ENCODE measurements at regions not wholly inside any gene's neighbourhood (a gene's known extent, or its start where the extent isn't known, plus 50 kb on each side); places are given as distances from the start of the nearest gene placed in this dataset.

DNA sequence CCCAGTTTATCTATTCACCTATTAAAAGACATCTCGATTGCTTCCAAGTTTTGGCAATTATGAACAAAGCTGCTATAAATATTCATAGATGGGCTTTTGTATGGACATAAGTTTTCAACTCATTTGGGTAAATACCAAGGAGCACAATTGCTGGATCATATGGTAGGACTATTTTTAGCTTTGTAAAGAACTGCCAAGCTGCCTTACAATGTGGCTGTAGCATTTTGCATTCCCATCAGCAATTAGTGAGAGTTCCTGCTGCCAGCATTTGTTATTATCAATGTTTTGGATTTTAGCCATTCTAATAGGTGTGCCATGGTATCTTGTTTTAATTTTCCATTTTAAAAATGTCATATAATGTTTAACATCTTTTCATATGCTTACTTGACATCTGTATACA is 475.6 kb upstream of the NCAM2 start:
- no peaks in the 10 kb centered on the region for H3K36me3 ChIP-seq (ENCODE audit: control insufficient read depth, insufficient read depth, low read length)
- H3K27ac ChIP-seq (ENCODE audit: low read depth, low read length): no peak overlapping the region
- H3K4me1 ChIP-seq (ENCODE audit: control insufficient read depth, insufficient read depth, low read length): no peaks in the 10 kb centered on the region
- H3K9me3 ChIP-seq (ENCODE audit: control insufficient read depth, insufficient read depth, low read length): no peaks in the 10 kb centered on the region
- no CpG with 5 or more reads among the region's 1 CpG for WGBS (ENCODE audit: insufficient coverage)
- peak in 1 of 6 donors; percentile 77 for DNase-seq (ENCODE audit: low read depth in 4 of 6, low spot score in 6 of 6)
- no peaks in the 10 kb centered on the region for H3K27me3 ChIP-seq (ENCODE audit: control insufficient read depth, insufficient read depth, low read length)
- H3K4me3 ChIP-seq (ENCODE audit: low read depth, low read length): no peak overlapping the region

DNA sequence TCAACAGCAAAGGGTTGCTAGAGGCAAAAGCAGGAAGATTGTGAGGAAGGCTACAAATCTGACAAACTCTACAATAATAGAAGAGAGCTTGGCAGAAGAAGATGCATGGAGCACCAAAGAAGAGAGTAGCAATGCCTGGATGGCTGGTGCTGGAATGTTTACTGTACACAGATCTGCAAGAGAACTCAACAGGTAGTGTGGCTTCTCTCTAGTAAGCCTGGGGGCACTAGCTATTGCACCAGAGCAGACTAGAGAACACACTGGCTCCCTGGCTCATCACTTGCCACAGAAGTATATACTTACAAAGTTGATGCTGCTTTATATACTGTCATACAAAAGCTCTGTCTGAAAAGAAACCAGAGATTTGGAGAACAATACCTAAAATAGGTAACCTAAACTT is 475.0 kb upstream of the NCAM2 start:
- H3K4me1 ChIP-seq (ENCODE audit: control insufficient read depth, insufficient read depth, low read length): no peaks in the 10 kb centered on the region
- no peak for DNase-seq (ENCODE audit: low read depth in 4 of 6, low spot score in 6 of 6)
- no peak overlapping the region for H3K4me3 ChIP-seq (ENCODE audit: low read depth, low read length)
- H3K27ac ChIP-seq (ENCODE audit: low read depth, low read length): no peak overlapping the region
- no peaks in the 10 kb centered on the region for H3K36me3 ChIP-seq (ENCODE audit: control insufficient read depth, insufficient read depth, low read length)
- H3K27me3 ChIP-seq (ENCODE audit: control insufficient read depth, insufficient read depth, low read length): no peaks in the 10 kb centered on the region
- H3K9me3 ChIP-seq (ENCODE audit: control insufficient read depth, insufficient read depth, low read length): no peaks in the 10 kb centered on the region

DNA sequence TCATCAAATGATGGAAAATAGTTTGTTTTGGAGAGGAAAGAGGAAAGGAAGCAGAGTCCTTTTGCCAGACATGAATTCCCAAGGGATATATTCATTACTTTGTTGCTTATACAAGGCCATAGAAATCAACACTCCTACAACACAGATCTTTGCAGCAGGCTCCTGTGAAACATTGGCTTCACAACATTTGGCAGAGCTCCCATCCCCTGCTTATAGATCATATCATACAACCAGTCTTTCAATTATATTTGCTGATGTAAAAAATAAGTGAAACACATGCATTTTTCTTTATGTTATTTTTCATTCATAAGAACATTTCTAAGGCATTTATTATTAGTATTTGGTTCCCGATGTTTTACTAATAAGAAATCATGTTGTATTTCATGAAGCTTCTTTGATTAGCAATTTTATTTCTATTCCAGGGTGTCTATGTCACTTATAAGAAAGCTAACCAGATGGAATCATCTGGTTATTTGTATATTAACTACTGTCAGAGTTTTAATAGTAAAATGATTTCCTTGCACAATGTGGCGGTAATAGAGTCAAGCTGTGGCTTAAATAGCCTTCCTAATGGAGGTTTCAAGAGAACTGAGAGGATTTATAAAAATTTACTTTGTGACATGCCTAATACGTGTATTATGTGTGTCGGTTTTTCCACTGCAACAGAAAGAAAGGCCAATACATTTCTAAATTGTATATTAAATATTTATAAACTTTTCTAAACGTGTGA is 470.3 kb upstream of the NCAM2 start:
- DNase-seq (ENCODE audit: low read depth in 4 of 6, low spot score in 6 of 6): peak in 1 of 6 donors; percentile 28
- no CpG with 5 or more reads among the region's 5 CpGs for WGBS (ENCODE audit: insufficient coverage)

DNA sequence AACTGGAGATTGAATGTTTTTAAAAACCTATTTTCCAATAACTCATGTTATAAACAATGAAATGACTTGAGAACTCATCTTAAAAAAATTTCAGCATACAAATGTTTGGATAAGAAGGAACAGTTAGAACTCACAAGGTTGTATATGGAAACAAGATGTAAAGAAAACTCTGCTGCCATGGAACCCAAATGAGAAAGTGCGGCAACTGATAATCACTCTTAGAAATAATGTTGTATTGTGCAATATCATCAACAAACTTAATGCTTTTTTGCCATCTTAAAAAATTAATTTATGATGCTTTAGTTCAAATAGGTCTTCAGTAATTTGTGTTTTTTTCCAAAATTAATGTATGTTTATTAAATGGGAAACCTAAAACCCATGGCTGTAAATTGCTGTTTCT is 461.1 kb upstream of the NCAM2 start:
- Histone ChIP-seq H3K9me3 (ENCODE audit: control insufficient read depth, insufficient read depth, low read length) (peaks cover 2% of the 10 kb centered on the region), H3K4me1 (ENCODE audit: control insufficient read depth, insufficient read depth, low read length) (no peaks in the 10 kb centered on the region), H3K36me3 (ENCODE audit: control insufficient read depth, insufficient read depth, low read length) (no peaks in the 10 kb centered on the region), H3K27ac (ENCODE audit: low read depth, low read length) (no peak overlapping the region), H3K4me3 (ENCODE audit: low read depth, low read length) (no peak overlapping the region), H3K27me3 (ENCODE audit: control insufficient read depth, insufficient read depth, low read length) (no peaks in the 10 kb centered on the region)
- DNase-seq (ENCODE audit: low read depth in 4 of 6, low spot score in 6 of 6): no peak
- WGBS (ENCODE audit: insufficient coverage): no CpG with 5 or more reads among the region's 1 CpG

More for the DNA sequence above, 470.3 kb upstream of the NCAM2 start:
- no peaks in the 10 kb centered on the region for H3K27me3 ChIP-seq (ENCODE audit: control insufficient read depth, insufficient read depth, low read length)
- no peaks in the 10 kb centered on the region for H3K9me3 ChIP-seq (ENCODE audit: control insufficient read depth, insufficient read depth, low read length)
- H3K4me1 ChIP-seq (ENCODE audit: control insufficient read depth, insufficient read depth, low read length): no peaks in the 10 kb centered on the region
- no peaks in the 10 kb centered on the region for H3K36me3 ChIP-seq (ENCODE audit: control insufficient read depth, insufficient read depth, low read length)
- H3K4me3 ChIP-seq (ENCODE audit: low read depth, low read length): no peak overlapping the region
- no peak overlapping the region for H3K27ac ChIP-seq (ENCODE audit: low read depth, low read length)

DNA sequence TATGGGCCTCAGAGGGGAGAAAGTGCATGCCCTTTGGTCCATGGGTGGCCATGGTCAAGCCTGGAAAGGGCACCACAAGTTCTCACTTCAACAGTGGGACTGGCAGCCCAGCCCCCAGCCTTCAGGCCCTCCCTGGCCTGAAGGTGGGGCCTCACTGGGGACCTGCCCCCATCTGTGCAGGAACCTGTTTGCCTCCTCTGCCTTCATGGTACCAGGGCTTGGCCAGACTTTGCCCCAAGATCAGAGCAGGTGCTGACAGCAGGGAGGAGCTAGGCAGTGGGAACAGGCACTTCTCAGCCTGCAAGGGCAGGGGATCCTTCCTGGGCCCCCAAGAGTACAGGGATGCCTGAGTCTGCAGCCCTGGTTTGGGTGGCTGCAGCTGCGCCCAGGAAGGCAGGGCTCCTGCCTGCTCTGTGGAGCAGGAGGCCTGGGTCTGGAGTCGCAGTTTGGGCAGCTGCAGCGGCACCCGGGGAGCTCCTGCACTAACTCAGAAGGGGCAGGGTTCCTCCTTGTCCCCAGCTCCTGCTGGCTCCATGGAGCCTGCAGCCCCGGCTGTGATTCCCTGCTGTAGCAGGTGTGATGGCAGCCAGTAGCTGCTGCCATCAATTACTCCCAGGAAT is 460.1 kb upstream of the NCAM2 start:
- Histone ChIP-seq H3K36me3 (ENCODE audit: control insufficient read depth, insufficient read depth, low read length) (no peaks in the 10 kb centered on the region), H3K27ac (ENCODE audit: low read depth, low read length) (no peak overlapping the region), H3K27me3 (ENCODE audit: control insufficient read depth, insufficient read depth, low read length) (no peaks in the 10 kb centered on the region), H3K9me3 (ENCODE audit: control insufficient read depth, insufficient read depth, low read length) (peaks cover 2% of the 10 kb centered on the region), H3K4me3 (ENCODE audit: low read depth, low read length) (no peak overlapping the region), H3K4me1 (ENCODE audit: control insufficient read depth, insufficient read depth, low read length) (no peaks in the 10 kb centered on the region)
- 92% methylated on average over 5 of the region's 5 CpGs for WGBS (ENCODE audit: insufficient coverage)
- no peak for DNase-seq (ENCODE audit: low read depth in 4 of 6, low spot score in 6 of 6)

DNA sequence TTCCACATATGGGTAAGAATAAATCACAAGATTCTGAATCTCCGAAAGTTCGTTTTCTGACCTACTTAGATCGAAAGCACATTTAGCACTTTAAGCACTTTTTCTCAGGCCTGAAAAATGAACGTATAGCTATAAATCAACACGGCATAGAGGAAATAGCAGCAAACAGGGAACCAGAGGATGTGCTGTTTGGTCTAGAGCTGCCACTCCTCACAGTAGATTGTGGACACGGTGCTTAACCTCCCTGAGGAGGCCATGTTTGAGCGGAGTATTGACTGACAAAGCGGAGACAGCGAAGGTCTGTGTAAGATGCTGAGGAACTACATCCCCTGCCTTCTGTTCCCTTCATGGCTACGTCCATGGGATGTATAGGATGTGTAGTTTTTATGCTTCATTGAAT is 452.8 kb upstream of the NCAM2 start:
- H3K36me3 ChIP-seq (ENCODE audit: control insufficient read depth, insufficient read depth, low read length): no peaks in the 10 kb centered on the region
- H3K27ac ChIP-seq (ENCODE audit: low read depth, low read length): no peak overlapping the region
- 96% methylated on average over 6 of the region's 10 CpGs for WGBS (ENCODE audit: insufficient coverage)
- DNase-seq (ENCODE audit: low read depth in 4 of 6, low spot score in 6 of 6): no peak
- H3K27me3 ChIP-seq (ENCODE audit: control insufficient read depth, insufficient read depth, low read length): no peaks in the 10 kb centered on the region
- H3K4me3 ChIP-seq (ENCODE audit: low read depth, low read length): no peak overlapping the region
- H3K4me1 ChIP-seq (ENCODE audit: control insufficient read depth, insufficient read depth, low read length): no peaks in the 10 kb centered on the region
- no peaks in the 10 kb centered on the region for H3K9me3 ChIP-seq (ENCODE audit: control insufficient read depth, insufficient read depth, low read length)

DNA sequence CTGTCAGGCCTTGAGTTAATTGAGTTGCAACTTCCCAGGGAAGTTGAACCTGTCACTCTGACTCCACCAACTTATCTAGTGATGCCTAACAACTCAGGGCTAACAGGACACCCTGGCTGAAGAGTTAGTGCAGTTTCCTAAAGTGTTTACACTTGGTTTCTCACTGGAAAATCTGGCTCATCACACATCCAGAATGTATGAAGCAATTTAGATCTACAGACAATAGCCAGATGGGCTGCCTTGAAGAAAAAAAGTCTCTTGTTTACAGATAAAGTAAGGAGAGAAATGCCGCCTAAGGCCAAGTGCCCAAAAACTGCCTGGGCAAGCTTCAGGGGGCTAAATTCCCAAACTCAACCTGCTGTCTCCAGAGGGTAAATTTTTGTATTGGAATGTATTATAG is 446.3 kb upstream of the NCAM2 start:
- no peaks in the 10 kb centered on the region for H3K27me3 ChIP-seq (ENCODE audit: control insufficient read depth, insufficient read depth, low read length)
- WGBS (ENCODE audit: insufficient coverage): 80% methylated on average over 1 of the region's 1 CpG
- H3K9me3 ChIP-seq (ENCODE audit: control insufficient read depth, insufficient read depth, low read length): no peaks in the 10 kb centered on the region

DNA sequence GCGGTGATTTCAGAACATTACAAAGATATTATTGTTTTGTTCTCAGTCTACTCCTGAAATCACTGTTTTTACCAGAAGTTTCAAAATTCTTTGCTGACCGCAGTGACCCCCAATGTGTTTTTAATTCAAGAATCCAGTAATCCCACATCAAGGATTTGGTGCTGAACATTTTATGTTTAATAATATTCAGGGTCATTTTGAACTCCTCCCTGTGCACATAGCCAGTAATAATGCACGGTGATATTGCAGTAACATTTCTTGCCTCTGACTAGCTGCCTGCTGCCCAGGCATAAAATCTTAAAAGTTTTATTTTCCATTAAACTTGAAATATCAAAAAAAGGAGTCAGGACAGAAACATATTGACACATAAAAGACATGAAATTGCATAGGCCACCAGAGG is 443.4 kb upstream of the NCAM2 start:
- DNase-seq (ENCODE audit: low read depth in 4 of 6, low spot score in 6 of 6): no peak
- H3K27ac ChIP-seq (ENCODE audit: low read depth, low read length): no peak overlapping the region
- no peaks in the 10 kb centered on the region for H3K27me3 ChIP-seq (ENCODE audit: control insufficient read depth, insufficient read depth, low read length)
- no peaks in the 10 kb centered on the region for H3K36me3 ChIP-seq (ENCODE audit: control insufficient read depth, insufficient read depth, low read length)
- no peak overlapping the region for H3K4me3 ChIP-seq (ENCODE audit: low read depth, low read length)
- H3K9me3 ChIP-seq (ENCODE audit: control insufficient read depth, insufficient read depth, low read length): no peaks in the 10 kb centered on the region
- no CpG with 5 or more reads among the region's 3 CpGs for WGBS (ENCODE audit: insufficient coverage)
- H3K4me1 ChIP-seq (ENCODE audit: control insufficient read depth, insufficient read depth, low read length): no peaks in the 10 kb centered on the region

More for the DNA sequence above, 446.3 kb upstream of the NCAM2 start:
- Histone ChIP-seq H3K4me1 (ENCODE audit: control insufficient read depth, insufficient read depth, low read length) (no peaks in the 10 kb centered on the region), H3K27ac (ENCODE audit: low read depth, low read length) (no peak overlapping the region), H3K36me3 (ENCODE audit: control insufficient read depth, insufficient read depth, low read length) (no peaks in the 10 kb centered on the region), H3K4me3 (ENCODE audit: low read depth, low read length) (no peak overlapping the region)
- DNase-seq (ENCODE audit: low read depth in 4 of 6, low spot score in 6 of 6): no peak

DNA sequence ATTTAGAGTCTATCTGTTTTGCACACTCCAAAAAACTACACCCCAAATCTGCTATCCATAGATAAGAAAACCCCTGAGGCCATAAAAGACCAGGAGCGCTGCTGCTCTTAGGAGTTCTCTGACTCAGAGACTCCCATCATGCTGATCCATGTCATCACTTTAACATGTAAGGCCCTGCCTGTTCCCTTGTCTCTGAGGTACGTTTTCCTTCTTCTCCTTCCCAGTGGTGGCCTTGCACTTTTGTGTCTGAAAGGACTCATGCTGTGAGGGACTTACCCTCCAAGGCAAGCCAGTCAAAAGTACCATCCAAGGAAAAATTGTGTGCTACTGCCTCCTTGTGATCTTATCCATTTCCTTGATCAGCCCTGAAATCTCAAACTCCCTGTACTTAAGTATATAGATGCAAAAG is 427.4 kb upstream of the NCAM2 start:
- H3K27me3 ChIP-seq (ENCODE audit: control insufficient read depth, insufficient read depth, low read length): no peaks in the 10 kb centered on the region
- H3K36me3 ChIP-seq (ENCODE audit: control insufficient read depth, insufficient read depth, low read length): no peaks in the 10 kb centered on the region
- no peaks in the 10 kb centered on the region for H3K9me3 ChIP-seq (ENCODE audit: control insufficient read depth, insufficient read depth, low read length)
- no peak overlapping the region for H3K4me3 ChIP-seq (ENCODE audit: low read depth, low read length)
- DNase-seq (ENCODE audit: low read depth in 4 of 6, low spot score in 6 of 6): no peak
- no peak overlapping the region for H3K27ac ChIP-seq (ENCODE audit: low read depth, low read length)
- 49% methylated on average over 2 of the region's 2 CpGs for WGBS (ENCODE audit: insufficient coverage)
- no peaks in the 10 kb centered on the region for H3K4me1 ChIP-seq (ENCODE audit: control insufficient read depth, insufficient read depth, low read length)

DNA sequence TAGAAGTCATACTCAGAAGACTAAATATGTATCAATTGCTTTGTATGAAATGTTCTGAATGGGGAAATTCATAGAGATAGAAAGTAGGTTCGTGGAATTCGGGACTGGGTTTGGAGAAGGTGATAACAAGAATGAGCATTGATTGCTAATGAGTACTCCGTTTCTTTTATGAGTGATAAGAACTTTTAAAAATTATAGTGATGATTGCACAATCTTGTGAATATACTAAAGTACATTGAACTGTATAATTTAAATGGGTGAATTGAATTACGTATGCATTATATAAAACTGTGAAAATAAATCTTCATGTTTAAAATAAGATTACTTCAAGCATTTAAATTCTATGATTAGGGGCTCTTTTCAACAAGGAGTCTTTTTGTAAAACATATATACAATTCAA is 425.6 kb upstream of the NCAM2 start:
- no peak overlapping the region for H3K4me3 ChIP-seq (ENCODE audit: low read depth, low read length)
- H3K9me3 ChIP-seq (ENCODE audit: control insufficient read depth, insufficient read depth, low read length): no peaks in the 10 kb centered on the region
- no peak overlapping the region for H3K27ac ChIP-seq (ENCODE audit: low read depth, low read length)
- WGBS (ENCODE audit: insufficient coverage): 100% methylated on average over 2 of the region's 4 CpGs
- no peaks in the 10 kb centered on the region for H3K36me3 ChIP-seq (ENCODE audit: control insufficient read depth, insufficient read depth, low read length)
- no peaks in the 10 kb centered on the region for H3K27me3 ChIP-seq (ENCODE audit: control insufficient read depth, insufficient read depth, low read length)
- no peak for DNase-seq (ENCODE audit: low read depth in 4 of 6, low spot score in 6 of 6)
- no peaks in the 10 kb centered on the region for H3K4me1 ChIP-seq (ENCODE audit: control insufficient read depth, insufficient read depth, low read length)

Measured in spinal cord (tissue), 9 donors.